ENCODE measurements at regions not wholly inside any gene's neighbourhood (a gene's known extent, or its start where the extent isn't known, plus 50 kb on each side); places are given as distances from the start of the nearest gene placed in this dataset.

- no peak overlapping the region for H3K4me3 ChIP-seq
- intact Hi-C loops (cut with DNase I; ENCODE audit: low total_unique reads): no loop called here
- TF ChIP-seq POLR2AphosphoS5 (IDR thresholded peaks at IDR 0.05) (no peak), CTCF (IDR thresholded peaks at IDR 0.05 in 8 of 11, conservative IDR thresholded peaks at IDR 0.05 in 3 of 11) (no peak), POLR2A (IDR thresholded peaks at IDR 0.05) (no peak)
- 49 to 69% (median 57%) methylated on average over 3 of the region's 3 CpGs for WGBS, 5 donors
- DNase-seq: no peak
- H3K9me3 ChIP-seq: peaks cover 0 to 8% (median 3%) of the 10 kb centered on the region in 8 donors
- peaks cover 0 to 7% (median 0%) of the 10 kb centered on the region in 7 donors for H3K27me3 ChIP-seq (replicated peaks in 1 of 7)
- no peaks in the 10 kb centered on the region for H3K36me3 ChIP-seq
- no peaks in the 10 kb centered on the region for H3K4me1 ChIP-seq
- H3K27ac ChIP-seq: no peak overlapping the region
Measured at GRCh38 chr17:56018211-56018610, 135.1 kb upstream of the ANKFN1 start.

- no peak overlapping the region for H3K27ac ChIP-seq
- intact Hi-C loops (cut with DNase I; ENCODE audit: low total_unique reads): loop anchor here (10.0 kb wide), 1 partner anchor 54 kb away; no protein-coding TSS in a partner anchor
- H3K4me3 ChIP-seq: no peak overlapping the region
- H3K27me3 ChIP-seq (replicated peaks in 1 of 7): peaks cover 0 to 7% (median 0%) of the 10 kb centered on the region in 7 donors
- no peaks in the 10 kb centered on the region for H3K36me3 ChIP-seq
- no peaks in the 10 kb centered on the region for H3K4me1 ChIP-seq
- no peak for DNase-seq
- H3K9me3 ChIP-seq: no peaks in the 10 kb centered on the region
- 35 to 48% (median 42%) methylated on average over 2 of the region's 2 CpGs for WGBS, 5 donors
- TF ChIP-seq POLR2AphosphoS5 (IDR thresholded peaks at IDR 0.05) (no peak), POLR2A (IDR thresholded peaks at IDR 0.05) (no peak), CTCF (IDR thresholded peaks at IDR 0.05 in 8 of 11, conservative IDR thresholded peaks at IDR 0.05 in 3 of 11) (no peak)
Measured at GRCh38 chr17:56020369-56020768, 132.9 kb upstream of the ANKFN1 start.

GRCh38 chr17:56021681-56022190, 131.5 kb upstream of the ANKFN1 start:
- no peaks in the 10 kb centered on the region for H3K4me1 ChIP-seq
- no peak overlapping the region for H3K4me3 ChIP-seq
- H3K9me3 ChIP-seq: no peaks in the 10 kb centered on the region
- intact Hi-C loops (cut with DNase I; ENCODE audit: low total_unique reads): loop anchor here (10.0 kb wide), 1 partner anchor 53 kb away; no protein-coding TSS in a partner anchor
- peaks cover 0 to 7% (median 0%) of the 10 kb centered on the region in 7 donors for H3K27me3 ChIP-seq (replicated peaks in 1 of 7)
- DNase-seq: no peak
- WGBS, 5 donors: 89 to 98% (median 92%) methylated on average over 6 of the region's 6 CpGs
- H3K27ac ChIP-seq: no peak overlapping the region
- TF ChIP-seq POLR2A (IDR thresholded peaks at IDR 0.05) (no peak), POLR2AphosphoS5 (IDR thresholded peaks at IDR 0.05) (no peak), CTCF (IDR thresholded peaks at IDR 0.05 in 8 of 11, conservative IDR thresholded peaks at IDR 0.05 in 3 of 11) (no peak)
- no peaks in the 10 kb centered on the region for H3K36me3 ChIP-seq

GRCh38 chr17:56023851-56024250, 129.4 kb upstream of the ANKFN1 start:
- no peak overlapping the region for H3K27ac ChIP-seq
- no peaks in the 10 kb centered on the region for H3K36me3 ChIP-seq
- no peaks in the 10 kb centered on the region for H3K9me3 ChIP-seq
- intact Hi-C loops (cut with DNase I; ENCODE audit: low total_unique reads): loop anchor here (10.0 kb wide), 1 partner anchor 51 kb away; no protein-coding TSS in a partner anchor
- H3K4me1 ChIP-seq: no peaks in the 10 kb centered on the region
- WGBS, 5 donors: 48 to 75% (median 53%) methylated on average over 2 of the region's 2 CpGs
- no peak overlapping the region for H3K4me3 ChIP-seq
- TF ChIP-seq CTCF (IDR thresholded peaks at IDR 0.05 in 8 of 11, conservative IDR thresholded peaks at IDR 0.05 in 3 of 11) (no peak), POLR2A (IDR thresholded peaks at IDR 0.05) (no peak), POLR2AphosphoS5 (IDR thresholded peaks at IDR 0.05) (no peak)
- no peak for DNase-seq
- peaks cover 0 to 6% (median 0%) of the 10 kb centered on the region in 7 donors for H3K27me3 ChIP-seq (replicated peaks in 1 of 7)

Data from spleen (tissue), 11 donors.